ENCODE measurements at regions not wholly inside any gene's neighbourhood (a gene's known extent, or its start where the extent isn't known, plus 50 kb on each side); places are given as distances from the start of the nearest gene placed in this dataset.

GRCh38 chr4:57676394-57676793, 566.2 kb upstream of the IGFBP7 start:
- H3K27ac Mint-ChIP-seq = no peak overlapping the region
- H3K36me3 ChIP-seq (ENCODE audit: insufficient read depth, low read length) = no peaks in the 10 kb centered on the region
- TF ChIP-seq, protein P1, sequence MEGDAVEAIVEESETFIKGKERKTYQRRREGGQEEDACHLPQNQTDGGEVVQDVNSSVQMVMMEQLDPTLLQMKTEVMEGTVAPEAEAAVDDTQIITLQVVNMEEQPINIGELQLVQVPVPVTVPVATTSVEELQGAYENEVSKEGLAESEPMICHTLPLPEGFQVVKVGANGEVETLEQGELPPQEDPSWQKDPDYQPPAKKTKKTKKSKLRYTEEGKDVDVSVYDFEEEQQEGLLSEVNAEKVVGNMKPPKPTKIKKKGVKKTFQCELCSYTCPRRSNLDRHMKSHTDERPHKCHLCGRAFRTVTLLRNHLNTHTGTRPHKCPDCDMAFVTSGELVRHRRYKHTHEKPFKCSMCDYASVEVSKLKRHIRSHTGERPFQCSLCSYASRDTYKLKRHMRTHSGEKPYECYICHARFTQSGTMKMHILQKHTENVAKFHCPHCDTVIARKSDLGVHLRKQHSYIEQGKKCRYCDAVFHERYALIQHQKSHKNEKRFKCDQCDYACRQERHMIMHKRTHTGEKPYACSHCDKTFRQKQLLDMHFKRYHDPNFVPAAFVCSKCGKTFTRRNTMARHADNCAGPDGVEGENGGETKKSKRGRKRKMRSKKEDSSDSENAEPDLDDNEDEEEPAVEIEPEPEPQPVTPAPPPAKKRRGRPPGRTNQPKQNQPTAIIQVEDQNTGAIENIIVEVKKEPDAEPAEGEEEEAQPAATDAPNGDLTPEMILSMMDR (IDR thresholded peaks at IDR 0.05) = no peak
- no peaks in the 10 kb centered on the region for H3K4me1 ChIP-seq (ENCODE audit: insufficient read depth, low read length)
- CTCF ChIA-PET = no interaction called here
- H3K27me3 Mint-ChIP-seq = no peaks in the 10 kb centered on the region
- no peak overlapping the region for H3K4me3 ChIP-seq (ENCODE audit: low read length)
- POLR2A ChIA-PET = no interaction called here
- peaks cover 0 to 4% of the 10 kb centered on the region in 2 experiments for H3K9me3 ChIP-seq (ENCODE audit: control insufficient read depth in 1 of 2, insufficient read depth in 1 of 2, low read length in 2 of 2)
- H3K4me3 Mint-ChIP-seq = no peak overlapping the region
- ATAC-seq (ENCODE audit: poor library complexity) (no peak), DNase-seq (no peak)
- H3K4me1 Mint-ChIP-seq (ENCODE audit: low read depth) = no peaks in the 10 kb centered on the region
- H3K27ac ChIP-seq (ENCODE audit: low read depth in 1 of 2, low read length in 2 of 2) = no peak overlapping the region
- intact Hi-C loops (cut with DNase I, micrococcal nuclease) = no loop called here
- H3K27me3 ChIP-seq (ENCODE audit: control insufficient read depth in 1 of 2, insufficient read depth in 2 of 2, low read length in 2 of 2) = no peaks in the 10 kb centered on the region
- H3K36me3 Mint-ChIP-seq (ENCODE audit: low read depth) = no peaks in the 10 kb centered on the region
- H3K9me3 Mint-ChIP-seq = peaks cover 6% of the 10 kb centered on the region

DNA sequence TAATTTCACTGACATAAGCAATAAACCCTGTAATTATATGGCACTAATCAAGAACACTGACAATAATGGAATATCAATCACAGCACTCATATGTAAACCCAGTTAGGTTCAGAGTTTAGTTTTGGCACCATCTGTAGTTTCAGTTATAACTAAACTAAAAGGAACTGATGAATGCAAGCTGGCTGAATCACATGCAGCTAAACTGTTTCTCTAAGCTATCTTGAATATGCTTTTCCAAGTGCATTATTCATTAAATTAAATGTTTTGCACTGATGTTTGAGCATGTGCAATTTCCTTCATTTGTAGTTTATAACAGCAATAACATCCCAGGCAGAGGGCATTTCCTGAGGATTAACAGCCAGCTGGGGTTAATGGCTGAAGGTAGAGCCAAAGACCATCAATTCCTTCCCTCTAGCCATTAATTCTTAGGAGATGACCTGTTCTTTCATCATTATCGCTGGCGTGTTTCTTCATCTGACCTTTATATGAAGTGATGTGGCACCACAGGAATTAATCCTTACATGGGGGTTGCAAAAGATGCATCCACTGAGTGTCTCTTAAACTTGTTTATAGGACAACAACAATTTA, 562.8 kb upstream of the IGFBP7 start:
- H3K27me3 Mint-ChIP-seq = no peaks in the 10 kb centered on the region
- H3K4me1 ChIP-seq (ENCODE audit: insufficient read depth, low read length) = no peaks in the 10 kb centered on the region
- H3K36me3 Mint-ChIP-seq (ENCODE audit: low read depth) = no peaks in the 10 kb centered on the region
- no peak overlapping the region for H3K4me3 ChIP-seq (ENCODE audit: low read length)
- CTCF ChIA-PET = no interaction called here
- no peaks in the 10 kb centered on the region for H3K36me3 ChIP-seq (ENCODE audit: insufficient read depth, low read length)
- TF ChIP-seq, protein P1 (IDR thresholded peaks at IDR 0.05) = no peak
- H3K27me3 ChIP-seq (ENCODE audit: control insufficient read depth in 1 of 2, insufficient read depth in 2 of 2, low read length in 2 of 2) = no peaks in the 10 kb centered on the region
- H3K27ac ChIP-seq (ENCODE audit: low read depth in 1 of 2, low read length in 2 of 2) = no peak overlapping the region
- H3K9me3 Mint-ChIP-seq = peaks cover 6% of the 10 kb centered on the region
- no peak for DNase-seq
- no peak for ATAC-seq (ENCODE audit: poor library complexity)
- no peaks in the 10 kb centered on the region for H3K4me1 Mint-ChIP-seq (ENCODE audit: low read depth)
- no peak overlapping the region for H3K27ac Mint-ChIP-seq
- intact Hi-C loops (cut with DNase I, micrococcal nuclease) = no loop called here
- H3K9me3 ChIP-seq (ENCODE audit: control insufficient read depth in 1 of 2, insufficient read depth in 1 of 2, low read length in 2 of 2) = no peaks in the 10 kb centered on the region
- no peak overlapping the region for H3K4me3 Mint-ChIP-seq
- POLR2A ChIA-PET = no interaction called here

DNA sequence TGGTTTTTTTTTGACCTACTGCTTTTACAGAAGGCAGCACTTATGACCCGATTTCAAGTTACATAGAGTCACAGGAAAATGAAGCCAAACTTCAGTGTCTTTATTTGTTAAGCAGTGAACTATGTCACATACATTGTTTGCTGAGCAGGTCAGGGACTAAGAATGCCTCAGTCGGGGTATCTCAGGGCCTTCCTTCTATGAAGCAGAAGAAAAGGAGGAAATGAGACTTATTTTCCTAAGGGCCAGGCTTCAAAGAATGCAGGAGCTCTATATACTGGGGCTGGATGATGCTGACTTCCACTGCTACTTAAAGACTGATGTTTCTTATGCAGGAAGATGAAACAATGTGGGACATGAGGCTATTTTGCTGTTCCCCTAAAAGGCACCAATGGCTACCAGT, 558.4 kb upstream of the IGFBP7 start:
- Mint-ChIP-seq H3K4me3 (no peak overlapping the region), H3K4me1 (ENCODE audit: low read depth) (no peaks in the 10 kb centered on the region), H3K9me3 (peaks cover 9% of the 10 kb centered on the region), H3K27me3 (no peaks in the 10 kb centered on the region), H3K36me3 (ENCODE audit: low read depth) (no peaks in the 10 kb centered on the region), H3K27ac (no peak overlapping the region)
- TF ChIP-seq, protein P1 (IDR thresholded peaks at IDR 0.05) = no peak
- no peak overlapping the region for H3K27ac ChIP-seq (ENCODE audit: low read depth in 1 of 2, low read length in 2 of 2)
- peaks cover 0 to 4% of the 10 kb centered on the region in 2 experiments for H3K9me3 ChIP-seq (ENCODE audit: control insufficient read depth in 1 of 2, insufficient read depth in 1 of 2, low read length in 2 of 2)
- H3K4me1 ChIP-seq (ENCODE audit: insufficient read depth, low read length) = no peaks in the 10 kb centered on the region
- ChIA-PET CTCF (no interaction called here), POLR2A (no interaction called here)
- ATAC-seq (ENCODE audit: poor library complexity) = no peak
- H3K4me3 ChIP-seq (ENCODE audit: low read length) = no peak overlapping the region
- intact Hi-C loops (cut with DNase I, micrococcal nuclease) = no loop called here
- no peak for DNase-seq
- H3K27me3 ChIP-seq (ENCODE audit: control insufficient read depth in 1 of 2, insufficient read depth in 2 of 2, low read length in 2 of 2) = no peaks in the 10 kb centered on the region
- H3K36me3 ChIP-seq (ENCODE audit: insufficient read depth, low read length) = no peaks in the 10 kb centered on the region

All from CD4-positive, alpha-beta T cell (primary cell).